Neural cell (in vitro differentiated cells): ENCODE measurements at regions not wholly inside any gene's neighbourhood (a gene's known extent, or its start where the extent isn't known, plus 50 kb on each side); places are given as distances from the start of the nearest gene placed in this dataset.

Experiments
- CTCF ChIP-seq: fragments of 450-650 bp; IDR thresholded peaks from 2 replicates; pipeline ENCODE4 v1.5.1; 2014; ENCODE audit warnings: antibody characterized with exemption, mild to moderate bottlenecking, moderate library complexity; ENCODE audit not compliant: poor library complexity, severe bottlenecking
- EZH2 ChIP-seq: fragments of 200-600, 300-800 bp; shearing (Covaris generic), sonication (generic); IDR thresholded peaks from 2 replicates; pipeline ENCODE4 v1.6.1; 2014; ENCODE audit warnings: antibody characterized with exemption, low read length, borderline replicate concordance, mild to moderate bottlenecking; ENCODE audit not compliant: insufficient read depth, poor library complexity, severe bottlenecking
- MXI1 ChIP-seq: fragments of 450-650 bp; conservative IDR thresholded peaks from 2 replicates; pipeline ENCODE4 v1.6.1; 2014; ENCODE audit warnings: antibody characterized with exemption, mild to moderate bottlenecking; ENCODE audit not compliant: poor library complexity, severe bottlenecking
- POLR2AphosphoS5 ChIP-seq: IDR thresholded peaks from 2 replicates; pipeline ENCODE4 v1.6.1; 2012

GRCh38 chr3:106120356-106120755, 251.5 kb upstream of the CBLB start:
- TF ChIP-seq CTCF, result no peak
- no peak for TF ChIP-seq EZH2
- no peak for TF ChIP-seq MXI1
- TF ChIP-seq POLR2AphosphoS5, result no peak
